ENCODE measurements at regions not wholly inside any gene's neighbourhood (a gene's known extent, or its start where the extent isn't known, plus 50 kb on each side); places are given as distances from the start of the nearest gene placed in this dataset.

GRCh38 chr2:2932189-2932588 lies 445.4 kb downstream of the EIPR1 start:
- DNase-seq (ENCODE audit: low read depth in 2 of 2, low spot score in 1 of 2): no peak

- DNase-seq (ENCODE audit: low read depth in 2 of 2, low spot score in 1 of 2): no peak
These were observed 446.1 kb downstream of the EIPR1 start for GRCh38 chr2:2931318-2932075.

- no peak for DNase-seq (ENCODE audit: low read depth in 2 of 2, low spot score in 1 of 2)
These were observed 446.8 kb downstream of the EIPR1 start for GRCh38 chr2:2930841-2931240.

GRCh38 chr2:2926858-2927175 lies 450.8 kb downstream of the EIPR1 start:
- no peak for DNase-seq (ENCODE audit: low read depth in 2 of 2, low spot score in 1 of 2)

GRCh38 chr2:2926009-2926857 lies 451.4 kb downstream of the EIPR1 start:
- no peak for DNase-seq (ENCODE audit: low read depth in 2 of 2, low spot score in 1 of 2)

DNA sequence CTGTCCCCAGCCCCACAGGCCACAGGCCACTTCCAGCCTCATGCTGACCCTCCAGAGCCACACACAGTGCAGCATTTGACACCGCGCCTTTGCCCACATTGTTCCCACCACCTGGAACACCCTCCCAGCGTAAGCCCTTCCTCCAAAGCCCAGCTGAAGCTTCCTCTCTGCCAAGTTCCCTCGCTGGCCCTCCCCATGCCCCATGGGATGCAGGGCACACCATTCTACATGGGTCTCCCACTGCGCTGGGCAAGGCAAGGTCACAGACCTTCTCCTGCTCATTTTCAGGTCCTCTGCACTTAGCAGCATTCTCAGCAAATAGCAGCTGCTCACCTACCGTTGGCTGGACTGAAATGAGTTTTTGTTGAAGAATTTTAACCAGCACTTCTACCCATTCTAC lies 455.5 kb downstream of the EIPR1 start:
- no peak for DNase-seq (ENCODE audit: low read depth in 2 of 2, low spot score in 1 of 2)

- no peak for DNase-seq (ENCODE audit: low read depth in 2 of 2, low spot score in 1 of 2)
These were observed 456.5 kb downstream of the EIPR1 start for GRCh38 chr2:2921011-2921720.

DNA sequence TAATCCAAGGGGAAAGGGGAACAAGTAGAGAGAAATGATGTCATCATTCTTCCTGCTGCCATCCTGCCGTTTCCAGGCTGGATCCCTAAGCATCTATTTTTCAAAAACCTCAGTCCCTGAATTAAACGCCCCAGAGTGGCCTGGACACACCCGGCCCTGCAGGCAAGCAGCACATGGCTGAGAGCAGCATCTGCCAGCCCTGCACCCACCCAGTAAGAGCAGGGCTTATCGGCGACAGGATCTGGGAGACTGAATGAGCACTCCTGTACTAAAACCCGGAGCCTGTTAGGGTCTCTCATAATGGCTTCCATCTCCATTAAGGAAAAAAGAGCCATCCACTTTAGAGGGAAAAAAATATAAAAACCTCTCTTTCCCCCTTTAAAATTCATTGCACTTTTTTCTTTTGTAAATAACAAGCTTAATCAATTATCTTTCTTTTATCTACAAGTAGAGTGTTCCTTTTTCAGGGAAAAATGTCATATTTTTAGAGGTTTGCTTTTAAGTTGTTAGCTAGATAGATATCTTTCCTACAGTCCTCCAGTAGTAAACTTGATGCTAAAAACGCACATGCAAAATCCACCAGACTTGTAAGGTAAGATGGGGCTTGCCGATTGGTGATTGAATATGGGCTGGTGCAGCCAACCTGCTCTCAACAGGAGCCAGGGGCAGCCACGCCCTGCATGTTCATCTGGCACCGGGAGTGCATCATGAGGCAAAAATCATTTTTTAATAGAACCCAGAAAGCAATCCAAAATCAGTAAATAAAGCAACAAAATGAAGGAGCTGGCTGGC lies 457.8 kb downstream of the EIPR1 start:
- DNase-seq (ENCODE audit: low read depth in 2 of 2, low spot score in 1 of 2): no peak

- no peak for DNase-seq (ENCODE audit: low read depth in 2 of 2, low spot score in 1 of 2)
These were observed 458.6 kb downstream of the EIPR1 start for GRCh38 chr2:2919026-2919425.

- DNase-seq (ENCODE audit: low read depth in 2 of 2, low spot score in 1 of 2): no peak
These were observed 461.0 kb downstream of the EIPR1 start for GRCh38 chr2:2916621-2917020.

- no peak for DNase-seq (ENCODE audit: low read depth in 2 of 2, low spot score in 1 of 2)
These were observed 463.4 kb downstream of the EIPR1 start for GRCh38 chr2:2914252-2914651.

DNA sequence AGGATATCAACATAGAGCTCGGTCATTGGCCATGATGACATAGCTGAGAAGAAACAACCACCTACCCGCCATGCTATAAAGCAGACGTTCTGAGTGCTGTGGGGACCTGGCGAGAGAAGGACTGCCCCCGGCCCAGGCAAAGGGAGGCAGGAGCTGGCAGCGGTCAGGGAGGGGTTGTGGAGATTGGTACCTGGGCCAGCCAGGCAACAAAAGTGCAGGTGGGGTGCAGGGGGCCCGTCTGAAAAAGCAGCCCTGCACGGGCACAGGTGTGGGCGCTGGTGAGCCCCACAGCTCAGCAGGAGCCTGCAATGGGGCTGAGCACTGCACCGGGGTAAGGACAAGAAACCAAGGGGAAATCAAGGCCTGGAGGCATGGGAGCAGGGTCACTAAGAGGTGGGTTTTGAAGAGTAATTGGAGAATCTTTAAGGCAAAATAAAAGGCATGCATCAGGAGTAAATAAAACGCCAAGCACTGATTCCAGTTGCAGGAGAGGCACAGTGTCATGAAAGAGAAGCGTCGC lies 464.0 kb downstream of the EIPR1 start:
- no peak for DNase-seq (ENCODE audit: low read depth in 2 of 2, low spot score in 1 of 2)

DNA sequence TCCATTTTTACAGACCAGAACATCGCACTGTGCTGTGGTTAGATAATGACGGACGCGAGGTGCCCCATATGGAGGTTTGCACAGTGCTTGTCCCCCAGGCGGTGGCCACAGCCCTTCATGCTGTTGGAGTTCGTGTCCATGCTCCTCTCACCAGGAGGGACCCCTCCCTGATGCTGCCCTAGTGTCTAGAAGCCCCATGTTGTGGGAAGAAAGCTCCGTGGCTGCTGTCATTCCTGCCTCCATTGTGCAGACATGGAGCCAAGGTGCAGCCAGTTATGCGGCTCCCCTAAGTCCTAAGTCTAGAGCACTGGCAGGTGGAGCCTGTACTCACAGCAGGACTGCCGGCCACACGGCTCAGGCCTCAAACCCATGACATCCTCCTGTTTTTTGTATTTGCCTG lies 464.9 kb downstream of the EIPR1 start:
- DNase-seq (ENCODE audit: low read depth in 2 of 2, low spot score in 1 of 2): no peak

DNA sequence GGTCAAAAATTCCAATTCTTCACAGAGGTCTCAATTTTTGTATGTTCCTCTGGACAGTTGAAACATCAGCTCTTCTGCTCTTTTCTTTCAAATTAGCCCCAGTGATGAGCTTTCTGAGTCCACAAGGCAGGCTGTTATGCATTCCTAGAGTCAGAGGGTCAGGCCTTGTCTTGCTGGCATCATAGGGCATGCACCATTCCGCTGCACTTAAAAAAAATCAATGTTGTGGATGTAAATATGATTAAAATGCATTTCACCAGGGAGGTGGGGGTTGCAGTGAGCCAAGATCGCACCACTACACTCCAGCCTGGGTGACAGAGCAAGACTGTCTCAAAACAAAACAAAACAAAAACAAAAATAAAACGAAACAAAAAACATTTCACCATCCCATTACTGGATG lies 465.3 kb downstream of the EIPR1 start:
- DNase-seq (ENCODE audit: low read depth in 2 of 2, low spot score in 1 of 2): no peak

DNA sequence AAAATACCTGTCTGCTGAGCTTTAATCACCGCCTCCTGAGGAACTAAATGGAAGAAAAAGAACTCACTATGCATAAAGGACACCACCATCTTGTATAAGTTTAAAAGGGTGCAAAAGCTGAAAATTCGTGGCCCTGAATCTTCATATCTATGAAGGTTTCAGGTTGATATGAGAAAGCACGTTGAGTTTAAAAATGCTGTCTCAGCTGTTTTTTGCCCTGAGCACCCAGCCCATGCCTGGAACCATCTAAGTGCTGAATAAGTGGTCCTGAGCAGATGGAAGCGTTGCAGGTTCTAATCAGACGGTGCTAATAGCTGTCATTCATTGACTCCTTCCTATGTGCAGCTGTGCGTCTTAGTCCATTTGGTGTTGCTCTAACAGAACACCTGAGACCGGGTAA lies 467.4 kb downstream of the EIPR1 start:
- DNase-seq (ENCODE audit: low read depth in 2 of 2, low spot score in 1 of 2): no peak

- no peak for DNase-seq (ENCODE audit: low read depth in 2 of 2, low spot score in 1 of 2)
These were observed 468.3 kb downstream of the EIPR1 start for GRCh38 chr2:2909086-2910035.

- DNase-seq (ENCODE audit: low read depth in 2 of 2, low spot score in 1 of 2): no peak
These were observed 471.5 kb downstream of the EIPR1 start for GRCh38 chr2:2906091-2906490.

DNA sequence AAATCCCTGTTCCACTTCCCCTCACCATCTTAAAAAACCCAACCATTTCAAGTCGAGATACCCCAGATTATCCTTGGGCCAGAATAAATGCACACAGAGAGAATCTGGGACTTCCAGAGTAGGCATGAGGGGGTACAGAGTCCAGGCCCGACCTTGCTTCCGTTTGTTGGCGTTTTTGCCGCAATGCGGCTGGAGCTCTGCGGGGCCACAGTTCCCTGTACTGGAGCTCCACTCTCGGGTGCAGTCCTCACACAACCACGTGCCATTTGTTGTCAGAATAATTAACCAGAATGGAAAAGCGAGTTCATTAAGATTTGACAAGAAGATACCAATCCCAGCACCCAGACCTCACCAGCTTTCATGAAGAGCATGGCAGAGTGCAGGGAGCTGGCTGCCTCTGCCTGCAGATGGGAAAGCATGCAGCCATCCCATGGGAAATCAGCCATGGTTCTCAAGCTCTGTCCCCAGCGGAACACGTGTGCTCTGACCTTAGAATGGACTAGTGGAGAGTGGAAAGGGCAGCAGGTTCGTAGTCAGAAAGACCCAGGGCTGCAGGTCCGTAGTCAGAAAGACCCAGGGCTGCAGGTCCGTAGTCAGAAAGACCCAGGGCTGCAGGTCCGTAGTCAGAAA lies 472.8 kb downstream of the EIPR1 start:
- no peak for DNase-seq (ENCODE audit: low read depth in 2 of 2, low spot score in 1 of 2)

- DNase-seq (ENCODE audit: low read depth in 2 of 2, low spot score in 1 of 2): no peak
These were observed 474.9 kb downstream of the EIPR1 start for GRCh38 chr2:2902547-2903281.

All from stimulated activated CD8-positive, alpha-beta memory T cell treated with anti-CD3 and anti-CD28 coated beads, Interleukin-4, amount 100 ng/mL, for 4 hours (primary cell).